ENCODE measurements at regions not wholly inside any gene's neighbourhood (a gene's known extent, or its start where the extent isn't known, plus 50 kb on each side); places are given as distances from the start of the nearest gene placed in this dataset.

- TF ChIP-seq CTCF (IDR thresholded peaks at IDR 0.05) (no peak), EZH2 (IDR thresholded peaks at IDR 0.05; ENCODE audit: borderline replicate concordance, insufficient read depth, low read depth, low read length, poor library complexity, severe bottlenecking) (no peak)
These were observed 669.3 kb downstream of the BCL11A start for GRCh38 chr2:59884166-59884565.
